ENCODE measurements at regions not wholly inside any gene's neighbourhood (a gene's known extent, or its start where the extent isn't known, plus 50 kb on each side); places are given as distances from the start of the nearest gene placed in this dataset.

GRCh38 chr2:220892018-220892634, 680.0 kb downstream of the EPHA4 start:
- DNase-seq: no peak

GRCh38 chr2:220893411-220893810, 678.7 kb downstream of the EPHA4 start:
- no peak for DNase-seq

- no peak for DNase-seq
Observed at GRCh38 chr2:220894069-220894468, 678.0 kb downstream of the EPHA4 start.

- no peak for DNase-seq
Observed at GRCh38 chr2:220899492-220899891, 672.6 kb downstream of the EPHA4 start.

- no peak for DNase-seq
Observed at GRCh38 chr2:220904015-220904414, 668.1 kb downstream of the EPHA4 start.

GRCh38 chr2:220913384-220913783, 658.7 kb downstream of the EPHA4 start:
- DNase-seq: no peak

- no peak for DNase-seq
Observed at GRCh38 chr2:220915092-220915623, 656.9 kb downstream of the EPHA4 start.

- no peak for DNase-seq
Observed at GRCh38 chr2:220916931-220917330, 655.2 kb downstream of the EPHA4 start.

GRCh38 chr2:220930271-220931076, 641.6 kb downstream of the EPHA4 start:
- no peak for DNase-seq

GRCh38 chr2:220931491-220931890, 640.6 kb downstream of the EPHA4 start:
- DNase-seq: no peak

GRCh38 chr2:220932041-220932440, 640.1 kb downstream of the EPHA4 start:
- DNase-seq: no peak

GRCh38 chr2:220935789-220936321, 636.2 kb downstream of the EPHA4 start:
- DNase-seq: no peak

- DNase-seq: no peak
Observed at GRCh38 chr2:220936641-220937197, 635.4 kb downstream of the EPHA4 start.

GRCh38 chr2:220937245-220937644, 634.9 kb downstream of the EPHA4 start:
- no peak for DNase-seq

GRCh38 chr2:220940646-220941045, 631.5 kb downstream of the EPHA4 start:
- DNase-seq: no peak

- DNase-seq: no peak
Observed at GRCh38 chr2:220941683-220942082, 630.4 kb downstream of the EPHA4 start.

GRCh38 chr2:220946552-220946951, 625.6 kb downstream of the EPHA4 start:
- DNase-seq: no peak

GRCh38 chr2:220948579-220948978, 623.5 kb downstream of the EPHA4 start:
- no peak for DNase-seq

GRCh38 chr2:220949466-220949865, 622.6 kb downstream of the EPHA4 start:
- DNase-seq: no peak

GRCh38 chr2:220955776-220956175, 616.3 kb downstream of the EPHA4 start:
- DNase-seq: no peak

- DNase-seq: no peak
Observed at GRCh38 chr2:220956429-220956828, 615.7 kb downstream of the EPHA4 start.

- no peak for DNase-seq
Observed at GRCh38 chr2:220959391-220959802, 612.7 kb downstream of the EPHA4 start.

- DNase-seq: no peak
Observed at GRCh38 chr2:220961143-220961860, 610.8 kb downstream of the EPHA4 start.

Data from inflammatory macrophage treated with lipopolysaccharide for 1 hour (primary cell).